Tongue (tissue), 1 donor: ENCODE measurements at regions not wholly inside any gene's neighbourhood (a gene's known extent, or its start where the extent isn't known, plus 50 kb on each side); places are given as distances from the start of the nearest gene placed in this dataset.
"Not testable (repeated sequence)": the region's sequence is repeated elsewhere in the genome, so short reads cannot be mapped to it uniquely, and the experiment has no call there.

Experiments used
- DNase-seq: peaks from one replicate; pipeline ENCODE4 v3.0.0-alpha.2; 2015

GRCh38 chr11:46223252-46223513, 54.3 kb upstream of the CREB3L1 start:
- no peak for DNase-seq

- DNase-seq: no peak
Observed at GRCh38 chr11:46222490-46223251, 54.8 kb upstream of the CREB3L1 start.

DNA sequence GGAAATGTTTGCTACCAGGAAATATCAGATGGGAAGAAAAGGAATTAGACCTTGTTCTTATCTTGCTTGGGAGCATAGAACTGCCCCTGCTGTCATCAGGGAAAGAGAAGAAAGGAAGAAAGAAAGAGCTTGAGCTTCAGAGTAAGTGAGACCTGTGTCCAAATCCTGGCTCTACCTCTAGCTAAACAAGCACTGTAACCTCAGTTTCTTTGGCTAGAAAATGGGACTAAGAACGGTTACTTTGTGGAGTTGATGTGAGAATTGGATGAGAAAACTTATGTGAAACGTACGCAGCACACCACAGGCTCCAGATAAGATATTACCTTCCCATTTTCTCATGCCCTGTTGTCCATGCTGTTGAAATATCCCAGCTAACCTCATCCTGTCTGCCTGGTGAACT, 57.1 kb upstream of the CREB3L1 start:
- no peak for DNase-seq

GRCh38 chr11:46216765-46217089, 60.7 kb upstream of the CREB3L1 start:
- DNase-seq: no peak

DNA sequence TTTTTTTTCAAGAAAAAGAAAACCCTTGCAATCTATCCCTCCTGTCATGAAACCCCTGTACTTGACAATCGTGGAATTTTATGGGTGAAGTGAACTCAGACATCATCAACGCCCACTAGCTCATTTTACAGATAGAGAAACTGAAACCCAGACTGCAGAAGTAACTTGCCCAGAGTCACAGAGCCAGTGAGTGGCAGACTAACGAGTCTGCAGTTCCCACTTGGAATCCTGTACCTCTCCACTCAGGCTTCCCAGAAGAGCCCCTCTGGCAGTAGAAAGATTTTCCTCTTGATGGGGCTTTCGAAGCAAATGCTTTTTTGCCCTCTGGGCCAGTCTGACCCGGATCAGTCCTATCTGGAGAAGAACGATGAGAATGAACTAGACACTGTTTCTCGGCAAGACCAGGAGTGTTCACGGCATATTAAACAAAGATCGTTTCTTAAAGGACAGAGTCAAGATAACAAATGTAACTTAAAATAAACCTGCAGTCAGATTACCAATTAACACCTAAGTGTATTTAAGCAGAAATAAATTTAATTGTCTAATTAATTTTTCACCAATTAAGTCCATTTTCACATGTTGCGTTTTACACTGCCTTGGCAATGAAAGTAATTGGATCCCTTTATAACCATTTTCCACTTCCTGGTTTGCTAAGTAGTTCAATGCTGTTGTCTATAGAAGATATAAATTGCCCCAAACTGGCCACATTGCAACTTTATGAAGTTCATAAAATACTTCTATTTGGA, 61.3 kb upstream of the CREB3L1 start:
- DNase-seq: no peak

GRCh38 chr11:46215208-46215931, 62.1 kb upstream of the CREB3L1 start:
- no peak for DNase-seq

GRCh38 chr11:46212720-46213119, 64.7 kb upstream of the CREB3L1 start:
- DNase-seq: no peak

DNA sequence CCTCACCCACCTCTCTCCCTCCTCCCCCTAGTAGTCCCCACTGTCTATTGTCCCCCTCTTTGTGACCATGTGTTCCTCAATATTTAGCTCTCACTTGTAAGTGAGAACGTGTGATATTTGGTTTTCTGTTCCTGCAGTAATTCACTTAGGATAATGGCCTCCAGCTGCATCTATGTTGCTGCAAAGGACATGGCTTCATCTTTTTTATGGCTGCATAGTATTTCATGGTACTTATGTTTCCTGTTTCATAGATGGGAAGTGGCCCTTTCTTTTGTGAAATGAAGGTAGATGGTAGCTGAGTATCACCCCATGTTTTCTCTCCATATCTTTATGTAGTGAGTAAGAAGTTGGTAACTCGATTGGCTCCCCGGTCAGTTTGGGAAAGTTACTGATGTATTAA, 66.6 kb upstream of the CREB3L1 start:
- DNase-seq: no peak

- DNase-seq: no peak
Observed at GRCh38 chr11:46210133-46210636, 67.3 kb upstream of the CREB3L1 start.

- DNase-seq: not testable (repeated sequence)
Observed at GRCh38 chr11:46209624-46210023, 67.8 kb upstream of the CREB3L1 start.

DNA sequence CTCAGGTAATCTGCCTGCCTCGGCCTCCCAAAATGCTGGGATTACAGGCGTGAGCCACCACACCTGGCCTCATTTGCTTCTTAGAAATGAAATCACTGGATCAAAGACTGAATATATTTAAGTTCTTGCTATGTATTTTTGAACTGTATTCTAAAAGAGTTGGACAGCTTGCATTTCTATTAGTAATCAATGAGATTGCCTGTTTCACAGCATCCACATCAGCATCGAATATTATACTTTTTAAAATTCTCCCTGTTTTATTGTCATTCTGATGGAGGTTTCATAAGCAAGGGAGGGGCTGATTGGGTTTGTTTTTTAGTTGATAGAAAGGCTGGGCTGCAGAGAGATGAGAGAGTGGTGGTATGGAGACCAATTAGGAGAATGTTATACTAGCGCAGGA, 68.7 kb upstream of the CREB3L1 start:
- no peak for DNase-seq

GRCh38 chr11:46207270-46207669, 70.2 kb upstream of the CREB3L1 start:
- DNase-seq: no peak

- DNase-seq: not testable (repeated sequence)
Observed at GRCh38 chr11:46204415-46204814, 73.0 kb upstream of the CREB3L1 start.

GRCh38 chr11:46203746-46204145, 73.7 kb upstream of the CREB3L1 start:
- peak; percentile 3 for DNase-seq

DNA sequence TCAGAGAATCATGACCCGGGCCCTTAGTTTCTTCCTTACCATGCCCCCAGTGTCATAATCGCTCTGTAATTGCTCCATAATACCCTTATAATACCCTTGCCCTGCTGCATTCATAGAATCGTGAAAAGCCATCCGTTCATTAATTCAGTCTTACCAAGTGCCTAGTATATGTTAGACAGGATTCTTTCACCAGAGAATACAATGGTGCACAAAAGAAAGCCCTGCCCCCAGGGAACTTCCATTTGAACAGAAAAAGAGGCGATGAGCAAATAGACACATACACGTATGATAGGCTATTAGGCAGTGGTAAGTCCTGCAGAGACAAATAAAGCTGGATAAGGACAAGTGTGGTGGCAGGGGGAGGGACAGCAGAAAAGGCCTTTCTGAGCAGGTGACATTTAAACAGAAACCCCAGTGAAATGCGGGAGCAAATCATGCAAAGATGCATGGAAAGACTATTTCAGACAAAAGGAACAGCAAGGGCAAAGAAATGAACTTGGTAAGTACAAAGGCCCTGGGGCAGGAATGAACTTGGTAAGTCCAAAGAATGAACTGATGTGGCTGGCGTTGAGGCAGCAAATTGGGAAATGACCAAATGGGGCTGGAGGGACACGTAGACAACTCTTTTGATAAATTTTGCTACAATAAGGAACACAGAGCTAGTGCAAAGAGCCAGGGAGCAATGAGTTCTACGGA, 74.6 kb upstream of the CREB3L1 start:
- DNase-seq: no peak

GRCh38 chr11:46202149-46202548, 75.3 kb upstream of the CREB3L1 start:
- no peak for DNase-seq

- DNase-seq: no peak
Observed at GRCh38 chr11:46200537-46201281, 76.8 kb upstream of the CREB3L1 start.

- peak; percentile 13 for DNase-seq
Observed at GRCh38 chr11:46198245-46199240, 77.3 kb upstream of the PHF21A start.

DNA sequence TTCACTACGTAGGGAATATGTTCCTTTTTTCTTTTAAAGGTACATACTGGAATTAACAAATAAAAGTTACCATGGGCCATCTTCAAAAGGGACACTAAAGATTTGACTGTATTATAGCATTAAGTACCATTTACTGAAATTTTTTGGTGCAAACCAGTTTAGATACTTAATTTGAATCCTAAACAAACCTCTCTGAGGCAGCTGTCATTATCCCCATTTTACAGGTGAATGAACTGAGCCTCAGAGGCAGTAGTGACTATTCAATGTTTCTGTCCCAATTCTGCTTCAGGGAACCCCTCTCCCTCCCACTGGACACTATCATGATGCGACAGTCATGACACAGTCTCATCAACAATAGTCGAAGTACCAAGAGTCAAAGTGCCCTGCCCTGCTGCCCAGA, 76.2 kb upstream of the PHF21A start:
- no peak for DNase-seq

DNA sequence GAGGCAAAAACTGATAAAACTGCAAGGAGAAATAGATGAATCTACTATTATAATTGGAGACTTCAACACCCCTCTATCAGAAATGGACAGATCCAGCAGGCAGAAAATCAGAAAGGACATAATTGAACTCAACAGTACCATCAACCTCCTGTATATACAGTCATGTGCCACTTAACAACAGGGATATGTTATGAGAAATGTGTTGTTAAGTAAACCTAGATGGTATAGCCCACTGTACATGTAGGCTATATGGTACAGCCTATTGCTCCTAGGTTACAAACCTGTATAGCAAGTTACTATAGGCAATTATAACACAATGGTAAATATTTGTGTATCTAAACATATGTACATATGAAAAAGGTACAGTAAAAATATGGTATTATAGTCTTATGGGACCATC, 66.8 kb upstream of the PHF21A start:
- DNase-seq: no peak

DNA sequence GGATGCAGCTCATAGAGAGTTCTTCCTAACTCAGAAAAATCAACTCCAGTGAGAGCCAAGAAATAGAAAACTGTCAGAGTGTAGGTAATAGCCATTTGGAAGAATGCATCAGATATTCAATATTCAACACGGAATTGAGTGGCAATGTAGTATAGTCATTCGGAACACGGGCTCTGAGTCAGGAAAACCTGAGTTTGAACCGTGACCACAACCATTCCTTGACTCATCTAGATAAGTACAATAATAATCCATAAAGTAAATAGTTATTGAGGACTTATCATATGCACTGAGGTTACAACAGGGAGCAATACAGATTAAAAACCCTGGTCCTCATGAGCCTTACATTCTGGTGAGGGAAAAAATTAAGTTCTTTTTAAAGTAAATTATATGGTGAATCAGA, 62.6 kb upstream of the PHF21A start:
- DNase-seq: no peak
